COLO668 (cell line): ENCODE measurements at regions not wholly inside any gene's neighbourhood (a gene's known extent, or its start where the extent isn't known, plus 50 kb on each side); places are given as distances from the start of the nearest gene placed in this dataset.
A peak's percentile ranks its signal among the peaks of the same experiment; 100 is the strongest.

Source experiments
- DNase-seq: peaks from one replicate; lab custom pipeline; 2025; ENCODE audit not compliant: unreplicated experiment; lab: John Stamatoyannopoulos, UW

- no peak for DNase-seq
These were observed 505.3 kb upstream of the PPP2R3A start for GRCh38 chr3:135460273-135460672.

GRCh38 chr3:135471911-135472310 is 493.6 kb upstream of the PPP2R3A start:
- no peak for DNase-seq

- no peak for DNase-seq
These were observed 492.1 kb upstream of the PPP2R3A start for GRCh38 chr3:135473449-135473848.

- DNase-seq, result no peak
These were observed 478.3 kb upstream of the PPP2R3A start for GRCh38 chr3:135487261-135487660.

GRCh38 chr3:135490219-135490915 is 475.2 kb upstream of the PPP2R3A start:
- DNase-seq, result no peak

- DNase-seq, result no peak
These were observed 473.9 kb upstream of the PPP2R3A start for GRCh38 chr3:135491491-135492205.

GRCh38 chr3:135495891-135496290 is 469.6 kb upstream of the PPP2R3A start:
- DNase-seq, result no peak

- no peak for DNase-seq
These were observed 467.5 kb upstream of the PPP2R3A start for GRCh38 chr3:135497979-135498378.

GRCh38 chr3:135499426-135499825 is 466.1 kb upstream of the PPP2R3A start:
- DNase-seq, result no peak

GRCh38 chr3:135500034-135500433 is 465.5 kb upstream of the PPP2R3A start:
- DNase-seq, result no peak

- no peak for DNase-seq
These were observed 462.3 kb upstream of the PPP2R3A start for GRCh38 chr3:135503065-135503759.

- DNase-seq, result peak; percentile 50
These were observed 461.5 kb upstream of the PPP2R3A start for GRCh38 chr3:135503760-135504686.

GRCh38 chr3:135513106-135514059 is 452.1 kb upstream of the PPP2R3A start:
- DNase-seq, result no peak

- DNase-seq, result no peak
These were observed 451.5 kb upstream of the PPP2R3A start for GRCh38 chr3:135514060-135514448.

- DNase-seq, result no peak
These were observed 449.4 kb upstream of the PPP2R3A start for GRCh38 chr3:135516143-135516542.

- DNase-seq, result peak; percentile 20
These were observed 437.0 kb upstream of the PPP2R3A start for GRCh38 chr3:135528413-135529015.

GRCh38 chr3:135532021-135532420 is 433.5 kb upstream of the PPP2R3A start:
- peak; percentile 77 for DNase-seq

GRCh38 chr3:135538123-135538522 is 427.4 kb upstream of the PPP2R3A start:
- DNase-seq, result no peak

- no peak for DNase-seq
These were observed 426.2 kb upstream of the PPP2R3A start for GRCh38 chr3:135539351-135539750.
